PC-3 (cell line): ENCODE measurements at regions not wholly inside any gene's neighbourhood (a gene's known extent, or its start where the extent isn't known, plus 50 kb on each side); places are given as distances from the start of the nearest gene placed in this dataset.

ENCODE experiments used
- ATAC-seq: fragments of 200-7000 bp; cut with Tn5 transposase; 2 replicates; pipeline ENCODE4 v1.9.1; 2020; ENCODE audit warnings: mild to moderate bottlenecking, moderate library complexity
- BruUV-seq: library from RNA; stranded (reverse); fragments of 400-500 nt; replicated peaks from 2 replicates; lab custom pipeline; 2021; lab: Mats Ljungman, UMichigan
- CTCF ChIA-PET: fragments of 300-600 bp; sonication (Branson Sonifier 250); formaldehyde crosslinking; loops from one replicate; lab custom pipeline; 2022; ENCODE audit warnings: antibody characterized with exemption; lab: Charles Lee
- POLR2A ChIA-PET: fragments of 300-600 bp; sonication (Branson Sonifier 250); formaldehyde crosslinking; loops from one replicate; lab custom pipeline; 2022; ENCODE audit warnings: antibody characterized with exemption; ENCODE audit not compliant: unreplicated experiment; lab: Charles Lee
- DNase-seq: peaks from one replicate; pipeline ENCODE4 v3.0.0-alpha.2; 2015
- H2AFZ ChIP-seq: fragments of 300-600 bp; sonication (generic); 2 replicates; pipeline ENCODE4 v1.6.0; 2016; ENCODE audit warnings: antibody characterized with exemption, low read length
- H3F3A ChIP-seq: fragments of 300-600 bp; sonication (generic); one replicate; pipeline ENCODE4 v1.6.0; 2017; ENCODE audit warnings: antibody characterized with exemption, low read length, control low read depth, mild to moderate bottlenecking; ENCODE audit not compliant: unreplicated experiment
- H3K27ac ChIP-seq: fragments of 300-600 bp; sonication (generic); 2 replicates; pipeline ENCODE4 v1.5.1; 2016; ENCODE audit warnings: mild to moderate bottlenecking, low read length
- H3K27me3 ChIP-seq: fragments of 300-600 bp; sonication (generic); 2 replicates; pipeline ENCODE4 v1.6.1; 2016; ENCODE audit warnings: low read length, mixed read lengths
- H3K36me3 ChIP-seq: fragments of 300-600 bp; sonication (generic); 2 replicates; pipeline ENCODE4 v1.6.1; 2016; ENCODE audit warnings: low read depth, mixed run types, low read length, mixed read lengths
- H3K4me1 ChIP-seq: fragments of 300-600 bp; sonication (generic); 2 replicates; pipeline ENCODE4 v1.5.1; 2016; ENCODE audit warnings: low read length; ENCODE audit not compliant: insufficient read depth
- H3K4me2 ChIP-seq: fragments of 300-600 bp; sonication (generic); 2 replicates; pipeline ENCODE4 v1.6.0; 2016; ENCODE audit warnings: low read length
- H3K4me3 ChIP-seq: fragments of 300-600 bp; sonication (generic); 2 replicates; pipeline ENCODE4 v1.5.1; 2016; ENCODE audit warnings: mild to moderate bottlenecking, low read length, mixed read lengths
- H3K79me2 ChIP-seq: fragments of 300-600 bp; sonication (generic); 2 replicates; pipeline ENCODE4 v1.6.1; 2017; ENCODE audit warnings: low read length, mixed read lengths
- H3K9ac ChIP-seq: fragments of 300-600 bp; sonication (generic); 2 replicates; pipeline ENCODE4 v1.6.0; 2016; ENCODE audit warnings: mild to moderate bottlenecking, low read length
- H3K9me2 ChIP-seq: fragments of 300-600 bp; sonication (generic); replicated peaks from 2 replicates; pipeline ENCODE4 v1.6.1; 2016; ENCODE audit warnings: mixed run types, low read length, mixed read lengths
- H3K9me3 ChIP-seq: fragments of 300-600 bp; sonication (generic); 2 replicates; pipeline ENCODE4 v1.6.1; 2016; ENCODE audit warnings: low read length, mixed read lengths
- H4K20me1 ChIP-seq: fragments of 300-600 bp; sonication (generic); 2 replicates; pipeline ENCODE4 v1.6.1; 2016; ENCODE audit warnings: low read length, mixed read lengths
- EZH2 ChIP-seq: fragments of 300-600 bp; sonication (generic); IDR thresholded peaks from one replicate; pipeline ENCODE4 v1.6.1; 2017; ENCODE audit warnings: antibody characterized with exemption, mild to moderate bottlenecking, low read length; ENCODE audit not compliant: unreplicated experiment
- EZH2phosphoT487 ChIP-seq: fragments of 300-600 bp; sonication (generic); IDR thresholded peaks from 2 replicates; pipeline ENCODE4 v1.6.1; 2018; ENCODE audit warnings: mild to moderate bottlenecking, antibody characterized with exemption, low read length, borderline replicate concordance
- intact Hi-C: fragments of 100-400 bp; cut with micrococcal nuclease; formaldehyde crosslinking; loops from 2 replicates; pipeline ENCODE4 v1.9.0; 2023
- TF ChIP-seq, protein P1 (sequence below): fragments of 300-600 bp; sonication (generic); conservative IDR thresholded peaks from 2 replicates; pipeline ENCODE4 v1.5.1; 2017; ENCODE audit warnings: antibody characterized with exemption, low read depth, mild to moderate bottlenecking, low read length

DNA sequence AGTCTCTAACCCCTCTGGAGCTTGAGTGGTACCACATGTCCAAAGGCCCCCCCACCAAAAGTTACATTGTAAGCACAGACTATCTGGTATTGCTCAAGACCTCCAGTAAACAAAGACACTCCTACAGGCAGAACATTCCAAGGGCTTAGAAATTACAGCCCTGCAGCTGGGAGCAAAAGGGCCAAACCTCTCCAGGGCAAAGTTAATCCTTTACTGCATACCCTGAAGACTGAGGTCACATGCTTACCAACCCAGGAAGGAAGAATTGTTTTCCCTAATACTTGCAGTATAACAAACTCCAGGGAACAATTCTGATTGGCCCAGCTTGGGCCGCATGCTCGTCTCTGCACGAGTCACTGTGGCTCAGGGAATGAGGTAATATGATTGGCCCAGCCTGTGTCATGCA lies 266.1 kb upstream of the NR2F2 start:
- no TSS peak for BruUV-seq
- POLR2A ChIA-PET, result no interaction called here
- H3K9me2 ChIP-seq, result no peaks in the 10 kb centered on the region
- TF ChIP-seq, protein P1, sequence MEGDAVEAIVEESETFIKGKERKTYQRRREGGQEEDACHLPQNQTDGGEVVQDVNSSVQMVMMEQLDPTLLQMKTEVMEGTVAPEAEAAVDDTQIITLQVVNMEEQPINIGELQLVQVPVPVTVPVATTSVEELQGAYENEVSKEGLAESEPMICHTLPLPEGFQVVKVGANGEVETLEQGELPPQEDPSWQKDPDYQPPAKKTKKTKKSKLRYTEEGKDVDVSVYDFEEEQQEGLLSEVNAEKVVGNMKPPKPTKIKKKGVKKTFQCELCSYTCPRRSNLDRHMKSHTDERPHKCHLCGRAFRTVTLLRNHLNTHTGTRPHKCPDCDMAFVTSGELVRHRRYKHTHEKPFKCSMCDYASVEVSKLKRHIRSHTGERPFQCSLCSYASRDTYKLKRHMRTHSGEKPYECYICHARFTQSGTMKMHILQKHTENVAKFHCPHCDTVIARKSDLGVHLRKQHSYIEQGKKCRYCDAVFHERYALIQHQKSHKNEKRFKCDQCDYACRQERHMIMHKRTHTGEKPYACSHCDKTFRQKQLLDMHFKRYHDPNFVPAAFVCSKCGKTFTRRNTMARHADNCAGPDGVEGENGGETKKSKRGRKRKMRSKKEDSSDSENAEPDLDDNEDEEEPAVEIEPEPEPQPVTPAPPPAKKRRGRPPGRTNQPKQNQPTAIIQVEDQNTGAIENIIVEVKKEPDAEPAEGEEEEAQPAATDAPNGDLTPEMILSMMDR, result no peak
- TF ChIP-seq EZH2 (no peak), EZH2phosphoT487 (no peak)
- no peaks in the 10 kb centered on the region for H3K4me1 ChIP-seq
- no peaks in the 10 kb centered on the region for H3K9me3 ChIP-seq
- no peak overlapping the region for H2AFZ ChIP-seq
- H3K27me3 ChIP-seq, result no peaks in the 10 kb centered on the region
- no peaks in the 10 kb centered on the region for H3F3A ChIP-seq
- no peaks in the 10 kb centered on the region for H3K79me2 ChIP-seq
- H4K20me1 ChIP-seq, result no peaks in the 10 kb centered on the region
- CTCF ChIA-PET, result no interaction called here
- H3K36me3 ChIP-seq, result no peaks in the 10 kb centered on the region
- intact Hi-C loops, result no loop called here
- no peak for ATAC-seq
- H3K4me3 ChIP-seq, result no peak overlapping the region
- no peak overlapping the region for H3K4me2 ChIP-seq
- DNase-seq, result no peak
- no peak overlapping the region for H3K27ac ChIP-seq
- no peak overlapping the region for H3K9ac ChIP-seq

DNA sequence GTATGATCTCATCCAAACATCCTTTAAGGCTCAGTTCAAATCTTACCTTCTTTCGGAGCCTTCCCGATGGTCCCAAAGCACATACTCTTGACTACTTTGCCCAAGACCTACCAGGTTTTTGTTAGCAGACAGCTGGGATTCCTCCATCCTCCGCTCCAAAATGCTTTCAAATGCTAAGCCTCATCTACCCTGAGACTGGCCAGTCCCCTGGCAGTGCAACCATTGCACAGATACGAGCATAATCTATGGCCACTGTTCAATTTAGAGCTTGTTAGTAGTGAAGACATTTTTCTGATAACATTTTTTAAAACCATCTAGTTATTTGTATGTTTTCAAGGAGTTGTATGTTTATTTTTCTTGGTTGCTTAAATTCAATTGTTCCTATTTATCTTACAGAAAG lies 264.4 kb upstream of the NR2F2 start:
- TF ChIP-seq EZH2 (no peak), EZH2phosphoT487 (no peak)
- TF ChIP-seq, protein P1, result no peak
- H3F3A ChIP-seq, result no peaks in the 10 kb centered on the region
- peaks cover 9% of the 10 kb centered on the region; the same call in 1 of the 2 replicates for H3K4me1 ChIP-seq
- no TSS peak for BruUV-seq
- no peak overlapping the region for H3K27ac ChIP-seq
- ATAC-seq (no peak), DNase-seq (no peak)
- no peak overlapping the region for H3K9ac ChIP-seq
- H3K36me3 ChIP-seq, result no peaks in the 10 kb centered on the region
- CTCF ChIA-PET, result no interaction called here
- H3K4me2 ChIP-seq, result no peak overlapping the region
- H3K27me3 ChIP-seq, result no peaks in the 10 kb centered on the region
- POLR2A ChIA-PET, result no interaction called here
- intact Hi-C loops, result no loop called here
- no peaks in the 10 kb centered on the region for H3K79me2 ChIP-seq
- no peak overlapping the region for H3K4me3 ChIP-seq
- no peaks in the 10 kb centered on the region for H3K9me3 ChIP-seq
- H2AFZ ChIP-seq, result no peak overlapping the region
- no peaks in the 10 kb centered on the region for H4K20me1 ChIP-seq
- no peaks in the 10 kb centered on the region for H3K9me2 ChIP-seq

- Histone ChIP-seq H3K4me1 (peaks cover 9% of the 10 kb centered on the region; the same call in 1 of the 2 replicates), H3K36me3 (no peaks in the 10 kb centered on the region), H3K27ac (no peak overlapping the region), H3K9me3 (no peaks in the 10 kb centered on the region), H3K79me2 (no peaks in the 10 kb centered on the region), H3K27me3 (no peaks in the 10 kb centered on the region), H3K4me2 (no peak overlapping the region), H3K9ac (no peak overlapping the region), H3F3A (no peaks in the 10 kb centered on the region), H3K4me3 (no peak overlapping the region), H2AFZ (no peak overlapping the region), H4K20me1 (no peaks in the 10 kb centered on the region), H3K9me2 (no peaks in the 10 kb centered on the region)
- DNase-seq (no peak), ATAC-seq (no peak)
- ChIA-PET CTCF (no interaction called here), POLR2A (no interaction called here)
- no peak for TF ChIP-seq EZH2
- TF ChIP-seq, protein P1, result no peak
- TF ChIP-seq EZH2phosphoT487, result no peak
- intact Hi-C loops, result no loop called here
- no TSS peak for BruUV-seq
Observed at GRCh38 chr15:96066852-96067495, 263.5 kb upstream of the NR2F2 start.
